DND-41 (cell line): ENCODE measurements at regions not wholly inside any gene's neighbourhood (a gene's known extent, or its start where the extent isn't known, plus 50 kb on each side); places are given as distances from the start of the nearest gene placed in this dataset.
A peak's percentile ranks its signal among the peaks of the same experiment; 100 is the strongest.

ENCODE experiments used
- ATAC-seq: fragments of 200-7000 bp; cut with Tn5 transposase; 3 replicates; pipeline ENCODE4 v1.9.1; 2021; ENCODE audit warnings: low read depth; ENCODE audit not compliant: insufficient read depth
- DNase-seq: peaks from one replicate; pipeline ENCODE4 v3.0.0-alpha.2; 2020
- H2AFZ ChIP-seq: 2 replicates; pipeline ENCODE4 v1.6.0; 2012; ENCODE audit warnings: low read depth, low read length
- H3K27ac ChIP-seq: 2 replicates; pipeline ENCODE4 v1.5.1; 2012; ENCODE audit warnings: low read length, inconsistent platforms
- H3K27me3 ChIP-seq: fragments of 200-600 bp; sonication (generic); 2 replicates; pipeline ENCODE4 v1.6.0; 2012; ENCODE audit warnings: low read length, mild to moderate bottlenecking, inconsistent platforms; ENCODE audit not compliant: insufficient read depth, poor library complexity
- H3K36me3 ChIP-seq: 2 replicates; pipeline ENCODE4 v1.5.1; 2012; ENCODE audit warnings: low read length, inconsistent platforms; ENCODE audit not compliant: insufficient read depth
- H3K4me1 ChIP-seq: 2 replicates; pipeline ENCODE4 v1.5.1; 2012; ENCODE audit warnings: mild to moderate bottlenecking, low read length; ENCODE audit not compliant: insufficient read depth
- H3K4me2 ChIP-seq: 2 replicates; pipeline ENCODE4 v1.6.0; 2012; ENCODE audit warnings: mild to moderate bottlenecking, moderate library complexity, low read length, inconsistent platforms; ENCODE audit not compliant: insufficient read depth
- H3K4me3 ChIP-seq, 2 experiments: fragments of 200-600 bp in 1 of 2; shearing (Covaris generic) in 1 of 2; 2 replicates each; pipeline ENCODE4 v1.5.1; 2012 to 2016; ENCODE audit warnings: inconsistent platforms in 2 of 2, low read length in 2 of 2, mild to moderate bottlenecking in 2 of 2, low read depth in 1 of 2, moderate library complexity in 1 of 2
- H3K79me2 ChIP-seq: 2 replicates; pipeline ENCODE4 v1.6.0; 2012; ENCODE audit warnings: low read length, inconsistent platforms; ENCODE audit not compliant: insufficient read depth
- H3K9ac ChIP-seq: 2 replicates; pipeline ENCODE4 v1.6.0; 2012; ENCODE audit warnings: low read depth, mild to moderate bottlenecking, inconsistent platforms, low read length, moderate library complexity
- H3K9me3 ChIP-seq: 2 replicates; pipeline ENCODE4 v1.5.1; 2012; ENCODE audit warnings: low read length, moderate library complexity, mild to moderate bottlenecking, inconsistent platforms; ENCODE audit not compliant: insufficient read depth, severe bottlenecking
- H4K20me1 ChIP-seq: 2 replicates; pipeline ENCODE4 v1.6.0; 2012; ENCODE audit warnings: low read length; ENCODE audit not compliant: insufficient read depth
- CTCF ChIP-seq: IDR thresholded peaks from 2 replicates; pipeline ENCODE4 v1.5.1; 2012; ENCODE audit warnings: borderline replicate concordance, low read length, moderate library complexity, mild to moderate bottlenecking; ENCODE audit not compliant: poor library complexity, severe bottlenecking; ENCODE audit errors: extremely low read depth
- EZH2 ChIP-seq: IDR thresholded peaks from 3 replicates; pipeline ENCODE4 v1.6.1; 2012; ENCODE audit warnings: borderline replicate concordance, low read depth, mild to moderate bottlenecking, moderate library complexity, low read length, inconsistent platforms; ENCODE audit not compliant: severe bottlenecking

GRCh38 chr9:78438780-78439179 lies 141.9 kb downstream of the PSAT1 start:
- Histone ChIP-seq H3K4me2 (no peak overlapping the region), H3K4me1 (no peaks in the 10 kb centered on the region), H2AFZ (no peak overlapping the region), H4K20me1 (no peaks in the 10 kb centered on the region), H3K27ac (no peak overlapping the region), H3K9me3 (no peaks in the 10 kb centered on the region), H3K79me2 (no peaks in the 10 kb centered on the region), H3K27me3 (peaks cover 4% of the 10 kb centered on the region), H3K4me3 (no peak overlapping the region), H3K36me3 (no peaks in the 10 kb centered on the region), H3K9ac (no peak overlapping the region)
- TF ChIP-seq EZH2 (no peak), CTCF (no peak)
- no peak for ATAC-seq
- DNase-seq: no peak

- no peaks in the 10 kb centered on the region for H3K79me2 ChIP-seq
- H3K27ac ChIP-seq: no peak overlapping the region
- no peak overlapping the region for H3K4me2 ChIP-seq
- TF ChIP-seq EZH2: no peak
- peak; percentile 94 for TF ChIP-seq CTCF
- ATAC-seq: peak; percentile 54; the same call in 2 of the 3 replicates
- H2AFZ ChIP-seq: no peak overlapping the region
- no peaks in the 10 kb centered on the region for H3K4me1 ChIP-seq
- no peaks in the 10 kb centered on the region for H3K9me3 ChIP-seq
- no peak overlapping the region for H3K4me3 ChIP-seq
- no peaks in the 10 kb centered on the region for H4K20me1 ChIP-seq
- H3K27me3 ChIP-seq: peaks cover 4% of the 10 kb centered on the region
- no peaks in the 10 kb centered on the region for H3K36me3 ChIP-seq
- peak; percentile 65 for DNase-seq
- no peak overlapping the region for H3K9ac ChIP-seq
These were observed 142.4 kb downstream of the PSAT1 start for GRCh38 chr9:78439190-78439865.

GRCh38 chr9:78439866-78440830 lies 143.2 kb downstream of the PSAT1 start:
- TF ChIP-seq EZH2 (no peak), CTCF (no peak)
- no peak overlapping the region for H3K27ac ChIP-seq

More at GRCh38 chr9:78439866-78440830, 143.2 kb downstream of the PSAT1 start:
- Histone ChIP-seq H3K4me3 (no peak overlapping the region), H3K27me3 (peaks cover 4% of the 10 kb centered on the region), H2AFZ (no peak overlapping the region), H3K36me3 (no peaks in the 10 kb centered on the region), H3K9ac (no peak overlapping the region), H4K20me1 (no peaks in the 10 kb centered on the region), H3K9me3 (no peaks in the 10 kb centered on the region), H3K4me2 (no peak overlapping the region), H3K4me1 (no peaks in the 10 kb centered on the region), H3K79me2 (no peaks in the 10 kb centered on the region)
- ATAC-seq (no peak), DNase-seq (no peak)
